Endodermal cell (in vitro differentiated cells): ENCODE measurements at regions not wholly inside any gene's neighbourhood (a gene's known extent, or its start where the extent isn't known, plus 50 kb on each side); places are given as distances from the start of the nearest gene placed in this dataset.
A peak's percentile ranks its signal among the peaks of the same experiment; 100 is the strongest.

Source experiments
- DNase-seq: peaks from one replicate; pipeline ENCODE4 v3.0.0-alpha.2; 2017
- H3K27ac ChIP-seq: 2 replicates; pipeline ENCODE4 v1.5.1; 2013; ENCODE audit warnings: mild to moderate bottlenecking, low read depth, low read length, moderate library complexity
- H3K27me3 ChIP-seq: 2 replicates; pipeline ENCODE4 v1.6.1; 2013; ENCODE audit warnings: mild to moderate bottlenecking, low read length, moderate library complexity; ENCODE audit not compliant: insufficient read depth, control insufficient read depth, poor library complexity, severe bottlenecking
- H3K36me3 ChIP-seq: 2 replicates; pipeline ENCODE4 v1.7.0; 2013; ENCODE audit warnings: mild to moderate bottlenecking, low read length, moderate library complexity; ENCODE audit not compliant: control insufficient read depth, insufficient read depth
- H3K4me1 ChIP-seq: one replicate; pipeline ENCODE4 v1.7.0; 2013; ENCODE audit warnings: low read length; ENCODE audit not compliant: control insufficient read depth, insufficient read depth
- H3K4me3 ChIP-seq: 2 replicates; pipeline ENCODE4 v1.5.1; 2013; ENCODE audit warnings: mild to moderate bottlenecking, low read length, moderate library complexity
- H3K9ac ChIP-seq: 2 replicates; pipeline ENCODE4 v1.6.1; 2013; ENCODE audit warnings: mild to moderate bottlenecking, low read length, moderate library complexity; ENCODE audit not compliant: poor library complexity, severe bottlenecking; ENCODE audit errors: extremely low read depth
- H3K9me3 ChIP-seq: 2 replicates; pipeline ENCODE4 v1.6.1; 2013; ENCODE audit warnings: mild to moderate bottlenecking, low read length, moderate library complexity; ENCODE audit not compliant: control insufficient read depth
- H3K27ac Mint-ChIP-seq: 2 replicates; pipeline ENCODE4 v1.8.0; 2020; ENCODE audit warnings: mixed read lengths
- H3K27me3 Mint-ChIP-seq: 2 replicates; pipeline ENCODE4 v1.8.0; 2021; ENCODE audit warnings: mild to moderate bottlenecking, mixed read lengths; ENCODE audit not compliant: insufficient read depth
- H3K36me3 Mint-ChIP-seq: 2 replicates; pipeline ENCODE4 v1.8.0; 2020; ENCODE audit warnings: low read depth, mixed read lengths
- H3K4me1 Mint-ChIP-seq: 2 replicates; pipeline ENCODE4 v1.8.0; 2020; ENCODE audit warnings: mixed read lengths
- H3K4me3 Mint-ChIP-seq: 2 replicates; pipeline ENCODE4 v1.8.0; 2020; ENCODE audit warnings: mild to moderate bottlenecking, moderate library complexity, mixed read lengths
- H3K9me3 Mint-ChIP-seq: 2 replicates; pipeline ENCODE4 v1.8.0; 2020; ENCODE audit warnings: mild to moderate bottlenecking, mixed read lengths
- CTCF ChIP-seq: fragments of 200-600 bp; sonication (generic); conservative IDR thresholded peaks from 2 replicates; pipeline ENCODE4 v1.5.0; 2021; ENCODE audit warnings: antibody characterized with exemption, mild to moderate bottlenecking
- WGBS, 2 experiments: methylation state at CpG; one replicate each; pipeline versions ENCODE4 v1.1.5 to v1.1.7; 2013; ENCODE audit warnings: missing lambda C conversion rate in 2 of 2, mixed read lengths in 1 of 2; ENCODE audit not compliant: insufficient coverage in 1 of 2, insufficient read length in 1 of 2; 5-methylcytosine and 5-hydroxymethylcytosine counted together

GRCh38 chr1:2921970-2922686 lies 99.1 kb upstream of the ACTRT2 start:
- peaks cover 89% of the 10 kb centered on the region for H3K9me3 Mint-ChIP-seq
- H3K27ac ChIP-seq = no peak overlapping the region
- H3K27ac Mint-ChIP-seq = no peak overlapping the region
- peak; percentile 45 for TF ChIP-seq CTCF
- H3K9me3 ChIP-seq = peaks cover 16% of the 10 kb centered on the region
- H3K4me3 Mint-ChIP-seq = no peak overlapping the region
- no peak overlapping the region for H3K9ac ChIP-seq
- H3K36me3 ChIP-seq = no peaks in the 10 kb centered on the region
- no peak overlapping the region for H3K4me3 ChIP-seq
- H3K27me3 ChIP-seq = no peaks in the 10 kb centered on the region
- 84 to 85% methylated on average over 23 to 27 of the region's 27 CpGs for WGBS, 2 experiments
- peaks cover 3% of the 10 kb centered on the region for H3K36me3 Mint-ChIP-seq
- no peak for DNase-seq
- no peaks in the 10 kb centered on the region for H3K4me1 Mint-ChIP-seq
- no peaks in the 10 kb centered on the region for H3K4me1 ChIP-seq
- H3K27me3 Mint-ChIP-seq = peaks cover 1% of the 10 kb centered on the region

- peaks cover 16% of the 10 kb centered on the region for H3K9me3 ChIP-seq
- DNase-seq = no peak
- peaks cover 3% of the 10 kb centered on the region for H3K36me3 Mint-ChIP-seq
- no peak overlapping the region for H3K4me3 Mint-ChIP-seq
- H3K4me3 ChIP-seq = no peak overlapping the region
- TF ChIP-seq CTCF = no peak
- H3K36me3 ChIP-seq = no peaks in the 10 kb centered on the region
- peaks cover 89% of the 10 kb centered on the region for H3K9me3 Mint-ChIP-seq
- H3K4me1 Mint-ChIP-seq = no peaks in the 10 kb centered on the region
- no peaks in the 10 kb centered on the region for H3K27me3 ChIP-seq
- H3K9ac ChIP-seq = no peak overlapping the region
- H3K27me3 Mint-ChIP-seq = peaks cover 1% of the 10 kb centered on the region
- H3K27ac Mint-ChIP-seq = no peak overlapping the region
- WGBS, 2 experiments = 75 to 79% methylated on average over 14 to 21 of the region's 21 CpGs
- H3K27ac ChIP-seq = no peak overlapping the region
- H3K4me1 ChIP-seq = no peaks in the 10 kb centered on the region
Measured at GRCh38 chr1:2923351-2923750, 97.9 kb upstream of the ACTRT2 start.

GRCh38 chr1:2925291-2925690 lies 96.0 kb upstream of the ACTRT2 start:
- peaks cover 1% of the 10 kb centered on the region for H3K27me3 Mint-ChIP-seq
- H3K9me3 ChIP-seq = peaks cover 27% of the 10 kb centered on the region
- DNase-seq = no peak

More at GRCh38 chr1:2925291-2925690, 96.0 kb upstream of the ACTRT2 start:
- Histone ChIP-seq H3K27ac (no peak overlapping the region), H3K4me3 (no peak overlapping the region), H3K36me3 (no peaks in the 10 kb centered on the region), H3K27me3 (no peaks in the 10 kb centered on the region), H3K9ac (no peak overlapping the region), H3K4me1 (no peaks in the 10 kb centered on the region)
- Mint-ChIP-seq H3K27ac (no peak overlapping the region), H3K9me3 (peaks cover 90% of the 10 kb centered on the region), H3K36me3 (no peaks in the 10 kb centered on the region), H3K4me1 (no peaks in the 10 kb centered on the region), H3K4me3 (no peak overlapping the region)
- 81 to 90% methylated on average over 6 to 13 of the region's 13 CpGs for WGBS, 2 experiments
- no peak for TF ChIP-seq CTCF
